TTC549 (cell line): ENCODE measurements at regions not wholly inside any gene's neighbourhood (a gene's known extent, or its start where the extent isn't known, plus 50 kb on each side); places are given as distances from the start of the nearest gene placed in this dataset.

ENCODE experiments used
- FAIRE-seq: peaks from 2 replicates; lab custom pipeline; 2012; peaks lifted over from hg19 to GRCh38; lab: Jason Lieb, UNC

- no peak for FAIRE-seq
These were observed 56.8 kb upstream of the KLF12 start for GRCh38 chr13:74190999-74191398.

- no peak for FAIRE-seq
These were observed 53.4 kb upstream of the KLF12 start for GRCh38 chr13:74187564-74187963.

DNA sequence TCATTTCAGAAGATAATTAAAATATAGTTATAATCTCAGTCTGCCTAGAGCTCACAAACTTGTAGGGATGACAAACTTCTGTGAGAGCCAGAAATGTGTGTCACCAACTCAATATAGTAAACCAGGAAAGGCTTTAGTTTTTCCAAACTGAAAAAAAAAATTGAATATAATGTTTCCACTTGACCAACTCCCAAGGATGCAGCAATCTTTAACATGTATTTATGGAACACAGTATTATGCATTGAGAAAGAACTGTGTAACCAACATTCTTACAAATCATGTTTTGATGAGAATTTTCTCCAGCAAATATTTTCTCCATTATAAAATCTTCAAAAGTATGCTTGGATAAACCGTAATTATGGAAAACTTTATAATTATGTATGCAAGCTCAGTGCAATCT is 50.1 kb upstream of the KLF12 start:
- no peak for FAIRE-seq
